Nephron progenitor cell (in vitro differentiated cells): ENCODE measurements at regions not wholly inside any gene's neighbourhood (a gene's known extent, or its start where the extent isn't known, plus 50 kb on each side); places are given as distances from the start of the nearest gene placed in this dataset.
A peak's percentile ranks its signal among the peaks of the same experiment; 100 is the strongest.

Experiments
- DNase-seq: peaks from one replicate; pipeline ENCODE4 v3.0.0; 2021
- H3K27ac Mint-ChIP-seq: 2 replicates; pipeline ENCODE4 v1.8.0; 2021; ENCODE audit warnings: mild to moderate bottlenecking, moderate library complexity, mixed read lengths
- H3K27me3 Mint-ChIP-seq: 2 replicates; pipeline ENCODE4 v1.8.0; 2021; ENCODE audit warnings: mild to moderate bottlenecking, low read depth, mixed read lengths; ENCODE audit not compliant: poor library complexity
- H3K36me3 Mint-ChIP-seq: 2 replicates; pipeline ENCODE4 v1.8.0; 2021; ENCODE audit warnings: low read depth, mixed read lengths
- H3K4me1 Mint-ChIP-seq: 2 replicates; pipeline ENCODE4 v1.8.0; 2021; ENCODE audit warnings: mixed read lengths
- H3K4me3 Mint-ChIP-seq: 2 replicates; pipeline ENCODE4 v1.8.0; 2021; ENCODE audit warnings: mild to moderate bottlenecking, moderate library complexity, mixed read lengths
- H3K9me3 Mint-ChIP-seq: 2 replicates; pipeline ENCODE4 v1.8.0; 2021; ENCODE audit warnings: mild to moderate bottlenecking, moderate library complexity, mixed read lengths
- CTCF ChIP-seq: fragments of 200-600 bp; sonication (generic); IDR thresholded peaks from 2 replicates; pipeline ENCODE4 v1.5.0; 2021; ENCODE audit warnings: antibody characterized with exemption

GRCh38 chr3:1766384-1766783 is 332.3 kb upstream of the CNTN4 start:
- TF ChIP-seq CTCF, result no peak
- Mint-ChIP-seq H3K27me3 (peaks cover 15% of the 10 kb centered on the region), H3K4me3 (no peak overlapping the region), H3K9me3 (no peaks in the 10 kb centered on the region), H3K36me3 (no peaks in the 10 kb centered on the region), H3K27ac (no peak overlapping the region), H3K4me1 (peaks cover 11% of the 10 kb centered on the region)
- peak; percentile 11 for DNase-seq

GRCh38 chr3:1773679-1774078 is 325.0 kb upstream of the CNTN4 start:
- H3K4me3 Mint-ChIP-seq, result no peak overlapping the region
- H3K27me3 Mint-ChIP-seq, result no peaks in the 10 kb centered on the region
- H3K9me3 Mint-ChIP-seq, result no peaks in the 10 kb centered on the region
- H3K36me3 Mint-ChIP-seq, result no peaks in the 10 kb centered on the region
- H3K27ac Mint-ChIP-seq, result no peak overlapping the region
- TF ChIP-seq CTCF, result no peak
- no peaks in the 10 kb centered on the region for H3K4me1 Mint-ChIP-seq
- DNase-seq, result no peak

- no peaks in the 10 kb centered on the region for H3K27me3 Mint-ChIP-seq
- no peaks in the 10 kb centered on the region for H3K36me3 Mint-ChIP-seq
- no peak overlapping the region for H3K27ac Mint-ChIP-seq
- no peaks in the 10 kb centered on the region for H3K4me1 Mint-ChIP-seq
- TF ChIP-seq CTCF, result no peak
- no peak for DNase-seq
- H3K4me3 Mint-ChIP-seq, result no peak overlapping the region
- no peaks in the 10 kb centered on the region for H3K9me3 Mint-ChIP-seq
Observed at GRCh38 chr3:1774597-1774996, 324.1 kb upstream of the CNTN4 start.

- DNase-seq, result no peak
- no peaks in the 10 kb centered on the region for H3K9me3 Mint-ChIP-seq
- H3K36me3 Mint-ChIP-seq, result no peaks in the 10 kb centered on the region
- H3K27ac Mint-ChIP-seq, result no peak overlapping the region
- H3K27me3 Mint-ChIP-seq, result no peaks in the 10 kb centered on the region
- H3K4me1 Mint-ChIP-seq, result no peaks in the 10 kb centered on the region
- no peak overlapping the region for H3K4me3 Mint-ChIP-seq
- no peak for TF ChIP-seq CTCF
Observed at GRCh38 chr3:1775321-1775720, 323.3 kb upstream of the CNTN4 start.

GRCh38 chr3:1783995-1784394 is 314.7 kb upstream of the CNTN4 start:
- no peak overlapping the region for H3K27ac Mint-ChIP-seq
- H3K4me1 Mint-ChIP-seq, result no peaks in the 10 kb centered on the region
- no peaks in the 10 kb centered on the region for H3K9me3 Mint-ChIP-seq
- H3K36me3 Mint-ChIP-seq, result no peaks in the 10 kb centered on the region
- TF ChIP-seq CTCF, result no peak
- peaks cover 7% of the 10 kb centered on the region for H3K27me3 Mint-ChIP-seq
- H3K4me3 Mint-ChIP-seq, result no peak overlapping the region
- no peak for DNase-seq

- no peak for TF ChIP-seq CTCF
- H3K4me1 Mint-ChIP-seq, result no peaks in the 10 kb centered on the region
- peaks cover 7% of the 10 kb centered on the region for H3K27me3 Mint-ChIP-seq
- H3K4me3 Mint-ChIP-seq, result no peak overlapping the region
- H3K9me3 Mint-ChIP-seq, result no peaks in the 10 kb centered on the region
- DNase-seq, result no peak
- no peaks in the 10 kb centered on the region for H3K36me3 Mint-ChIP-seq
- no peak overlapping the region for H3K27ac Mint-ChIP-seq
Observed at GRCh38 chr3:1787094-1787493, 311.6 kb upstream of the CNTN4 start.
